Pancreas (tissue), 10 donors: ENCODE measurements at regions not wholly inside any gene's neighbourhood (a gene's known extent, or its start where the extent isn't known, plus 50 kb on each side); places are given as distances from the start of the nearest gene placed in this dataset.

Source experiments
- ATAC-seq, 4 donors: fragments of 200-7000 bp; cut with Tn5 transposase; one replicate each; pipeline versions ENCODE4 v1.8.0 to v1.9.1; 2020; ENCODE audit warnings: mild to moderate bottlenecking in 4 of 4, moderate library complexity in 4 of 4
- DNase-seq, 6 donors: peaks; one replicate each; pipeline ENCODE4 v3.0.0-alpha.2; 2020
- FAIRE-seq: peaks from 2 replicates; lab custom pipeline; 2012; peaks lifted over from hg19 to GRCh38; lab: Jason Lieb, UNC
- H3K27ac ChIP-seq, 4 donors: fragments of 200-600 bp; sonication (generic); 1 replicate in 3 of 4; 2 replicates in 1 of 4; pipeline versions ENCODE4 v1.5.0 to v1.8.0; 2020
- H3K27me3 ChIP-seq, 4 donors: fragments of 200-600 bp; one replicate each; pipeline ENCODE4 v1.8.0; 2021
- H3K36me3 ChIP-seq, 3 donors: fragments of 200-600 bp; sonication (generic) in 1 of 3; one replicate each; pipeline versions ENCODE4 v1.5.0 to v1.8.0; 2020 to 2021
- H3K4me1 ChIP-seq, 3 donors: fragments of 200-600 bp; one replicate each; pipeline ENCODE4 v1.8.0; 2021
- H3K4me3 ChIP-seq, 4 donors: fragments of 200-600 bp; sonication (generic) in 2 of 4; one replicate each; pipeline versions ENCODE4 v1.5.0 to v1.8.0; 2020 to 2021
- H3K9me3 ChIP-seq, 4 donors: fragments of 200-600 bp; one replicate each; pipeline ENCODE4 v1.8.0; 2021
- CTCF ChIP-seq, 4 donors: fragments of 200-600 bp; sonication (generic) in 3 of 4; IDR thresholded peaks; one replicate each; pipeline versions ENCODE4 v1.5.0 to v1.8.0; 2021; ENCODE audit warnings: antibody characterized with exemption in 4 of 4
- WGBS, 2 donors: extraction: QIAGEN DNeasy Blood & Tissue Kit; methylation state at CpG; one replicate each; pipeline ENCODE4 v1.1.7; 2013; 5-methylcytosine and 5-hydroxymethylcytosine counted together
- intact Hi-C, 3 donors: fragments of 100-400 bp; cut with DNase I; formaldehyde crosslinking; loops; one replicate each; pipeline versions ENCODE4 v1.11.1 to v1.14.2; 2022
- donor health status: healthy with polysubstance abuse.
- donor health status: DM: no; HTN: no; CAD: no; lungs with moderate emphysema.
- donor health status: DM: no; HTN: no; CAD: no.
- donor health status: control.
- donor health status: control.
- donor health status: Bipolar disorder and iron deficiency.
- donor health status: DM: yes; HTN: yes; CAD: no.
- donor health status: DM: no; HTN: no; CAD: no.
- donor health status: DM: no; HTN: no; CAD: no.
- donor health status: DM: yes; HTN: yes; CAD: no.

- H3K27ac ChIP-seq: no peak overlapping the region
- DNase-seq: no peak
- no peaks in the 10 kb centered on the region for H3K27me3 ChIP-seq
- intact Hi-C loops: no loop called here
- no peak for ATAC-seq
- H3K4me1 ChIP-seq: no peaks in the 10 kb centered on the region
- no peaks in the 10 kb centered on the region for H3K9me3 ChIP-seq
- no peak for FAIRE-seq
- no peak for TF ChIP-seq CTCF (IDR thresholded peaks at IDR 0.05)
- H3K4me3 ChIP-seq: no peak overlapping the region
- 31 to 35% methylated on average over 2 of the region's 2 CpGs for WGBS, 2 donors
- no peaks in the 10 kb centered on the region for H3K36me3 ChIP-seq
Measured at GRCh38 chr14:28436821-28437220, 329.8 kb upstream of the FOXG1 start.

GRCh38 chr14:28461389-28461788 is 305.2 kb upstream of the FOXG1 start:
- no peak overlapping the region for H3K27ac ChIP-seq
- DNase-seq: no peak
- H3K4me1 ChIP-seq: no peaks in the 10 kb centered on the region
- no peaks in the 10 kb centered on the region for H3K36me3 ChIP-seq
- 30 to 37% methylated on average over 7 of the region's 7 CpGs for WGBS, 2 donors
- no peaks in the 10 kb centered on the region for H3K9me3 ChIP-seq
- no peak overlapping the region for H3K4me3 ChIP-seq
- FAIRE-seq: no peak
- no peak for ATAC-seq
- no peak for TF ChIP-seq CTCF (IDR thresholded peaks at IDR 0.05)
- intact Hi-C loops: no loop called here
- no peaks in the 10 kb centered on the region for H3K27me3 ChIP-seq

- H3K36me3 ChIP-seq: no peaks in the 10 kb centered on the region
- no peak for TF ChIP-seq CTCF (IDR thresholded peaks at IDR 0.05)
- ATAC-seq: peak in 2 of 4 donors; percentile 39 to 70
- WGBS, 2 donors: 71 to 74% methylated on average over 4 of the region's 4 CpGs
- H3K4me1 ChIP-seq: no peaks in the 10 kb centered on the region
- no peak for DNase-seq
- H3K27ac ChIP-seq: no peak overlapping the region
- no peak overlapping the region for H3K4me3 ChIP-seq
- intact Hi-C loops: no loop called here
- no peaks in the 10 kb centered on the region for H3K9me3 ChIP-seq
- no peaks in the 10 kb centered on the region for H3K27me3 ChIP-seq
- no peak for FAIRE-seq
Measured at GRCh38 chr14:28467611-28468010, 299.0 kb upstream of the FOXG1 start.

- Histone ChIP-seq H3K27ac (no peak overlapping the region), H3K4me1 (no peaks in the 10 kb centered on the region), H3K9me3 (no peaks in the 10 kb centered on the region), H3K36me3 (no peaks in the 10 kb centered on the region), H3K4me3 (no peak overlapping the region), H3K27me3 (no peaks in the 10 kb centered on the region)
- WGBS, 2 donors: 19 to 21% methylated on average over 2 of the region's 2 CpGs
- DNase-seq: peak in 1 of 6 donors; percentile 22
- intact Hi-C loops: no loop called here
- no peak for FAIRE-seq
- ATAC-seq: no peak
- TF ChIP-seq CTCF (IDR thresholded peaks at IDR 0.05): no peak
Measured at GRCh38 chr14:28468191-28469151, 298.1 kb upstream of the FOXG1 start.
